ENCODE measurements at regions not wholly inside any gene's neighbourhood (a gene's known extent, or its start where the extent isn't known, plus 50 kb on each side); places are given as distances from the start of the nearest gene placed in this dataset.

- no peak overlapping the region for H3K4me2 ChIP-seq (ENCODE audit: low read length)
- H3F3A ChIP-seq (ENCODE audit: insufficient read depth, low read length, poor library complexity, severe bottlenecking), result no peaks in the 10 kb centered on the region
- H3K27ac ChIP-seq (ENCODE audit: low read length), result no peak overlapping the region
- H2AFZ ChIP-seq (ENCODE audit: low read depth, low read length), result no peak overlapping the region
- no peaks in the 10 kb centered on the region for H3K27me3 ChIP-seq (ENCODE audit: insufficient read depth, low read depth, low read length)
- no peak overlapping the region for H3K4me3 ChIP-seq (ENCODE audit: low read length)
- TF ChIP-seq MXI1 (conservative IDR thresholded peaks at IDR 0.05; ENCODE audit: poor library complexity, severe bottlenecking), result no peak
- TF ChIP-seq SMC3 (conservative IDR thresholded peaks at IDR 0.05; ENCODE audit: poor library complexity), result no peak
- TF ChIP-seq EZH2 (IDR thresholded peaks at IDR 0.05; ENCODE audit: borderline replicate concordance, insufficient read depth, low read length, poor library complexity, severe bottlenecking), result no peak
- no peak for TF ChIP-seq POLR2AphosphoS5 (IDR thresholded peaks at IDR 0.05)
- no peak for TF ChIP-seq EP300 (conservative IDR thresholded peaks at IDR 0.05; ENCODE audit: poor library complexity, severe bottlenecking)
- TF ChIP-seq REST (IDR thresholded peaks at IDR 0.05; ENCODE audit: borderline replicate concordance), result no peak
- TF ChIP-seq TAF1 (IDR thresholded peaks at IDR 0.05; ENCODE audit: low read depth), result no peak
- TF ChIP-seq RAD21 (conservative IDR thresholded peaks at IDR 0.05), result no peak
- TF ChIP-seq, protein P1, sequence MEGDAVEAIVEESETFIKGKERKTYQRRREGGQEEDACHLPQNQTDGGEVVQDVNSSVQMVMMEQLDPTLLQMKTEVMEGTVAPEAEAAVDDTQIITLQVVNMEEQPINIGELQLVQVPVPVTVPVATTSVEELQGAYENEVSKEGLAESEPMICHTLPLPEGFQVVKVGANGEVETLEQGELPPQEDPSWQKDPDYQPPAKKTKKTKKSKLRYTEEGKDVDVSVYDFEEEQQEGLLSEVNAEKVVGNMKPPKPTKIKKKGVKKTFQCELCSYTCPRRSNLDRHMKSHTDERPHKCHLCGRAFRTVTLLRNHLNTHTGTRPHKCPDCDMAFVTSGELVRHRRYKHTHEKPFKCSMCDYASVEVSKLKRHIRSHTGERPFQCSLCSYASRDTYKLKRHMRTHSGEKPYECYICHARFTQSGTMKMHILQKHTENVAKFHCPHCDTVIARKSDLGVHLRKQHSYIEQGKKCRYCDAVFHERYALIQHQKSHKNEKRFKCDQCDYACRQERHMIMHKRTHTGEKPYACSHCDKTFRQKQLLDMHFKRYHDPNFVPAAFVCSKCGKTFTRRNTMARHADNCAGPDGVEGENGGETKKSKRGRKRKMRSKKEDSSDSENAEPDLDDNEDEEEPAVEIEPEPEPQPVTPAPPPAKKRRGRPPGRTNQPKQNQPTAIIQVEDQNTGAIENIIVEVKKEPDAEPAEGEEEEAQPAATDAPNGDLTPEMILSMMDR (IDR thresholded peaks at IDR 0.05; ENCODE audit: poor library complexity, severe bottlenecking), result no peak
- no peaks in the 10 kb centered on the region for H3K9me2 ChIP-seq (ENCODE audit: insufficient read depth, low read length)
- H3K9ac ChIP-seq (ENCODE audit: low read length), result no peak overlapping the region
- no peaks in the 10 kb centered on the region for H4K20me1 ChIP-seq (ENCODE audit: insufficient read depth)
- no peaks in the 10 kb centered on the region for H3K79me2 ChIP-seq (replicated peaks; ENCODE audit: insufficient read depth, low read length)
- H3K36me3 ChIP-seq (ENCODE audit: insufficient read depth, low read length), result no peaks in the 10 kb centered on the region
- no peaks in the 10 kb centered on the region for H3K9me3 ChIP-seq (ENCODE audit: low read length)
Observed at GRCh38 chr12:115230606-115231005, 546.6 kb upstream of the TBX3 start.

DNA sequence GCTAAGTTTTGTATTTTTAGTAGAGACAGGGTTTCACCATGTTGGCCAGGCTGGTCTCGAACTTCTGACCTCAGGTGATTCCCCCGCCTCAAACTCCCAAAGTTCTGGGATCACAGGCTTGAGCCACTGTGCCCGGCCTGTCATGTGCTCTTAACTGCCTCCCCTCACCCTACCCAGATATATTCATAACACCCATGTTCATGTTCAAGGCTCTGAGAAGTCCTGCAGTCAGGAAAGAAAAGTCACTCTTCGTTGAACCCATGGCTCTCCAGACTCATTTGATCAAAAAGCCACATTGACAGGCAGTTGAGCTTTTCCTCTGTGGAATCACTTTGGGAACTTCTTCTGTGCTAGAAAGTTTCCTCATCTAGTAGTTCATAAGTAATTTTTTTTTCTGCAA is 545.5 kb upstream of the TBX3 start:
- H4K20me1 ChIP-seq (ENCODE audit: insufficient read depth), result no peaks in the 10 kb centered on the region
- H3K9me2 ChIP-seq (ENCODE audit: insufficient read depth, low read length), result no peaks in the 10 kb centered on the region
- TF ChIP-seq, protein P1 (IDR thresholded peaks at IDR 0.05; ENCODE audit: poor library complexity, severe bottlenecking), result no peak
- TF ChIP-seq RAD21 (conservative IDR thresholded peaks at IDR 0.05), result no peak
- no peak for TF ChIP-seq POLR2AphosphoS5 (IDR thresholded peaks at IDR 0.05)
- no peak for TF ChIP-seq TAF1 (IDR thresholded peaks at IDR 0.05; ENCODE audit: low read depth)
- no peaks in the 10 kb centered on the region for H3K27me3 ChIP-seq (ENCODE audit: insufficient read depth, low read depth, low read length)
- no peak overlapping the region for H3K4me3 ChIP-seq (ENCODE audit: low read length)
- no peak overlapping the region for H2AFZ ChIP-seq (ENCODE audit: low read depth, low read length)
- no peaks in the 10 kb centered on the region for H3K79me2 ChIP-seq (replicated peaks; ENCODE audit: insufficient read depth, low read length)
- no peak overlapping the region for H3K9ac ChIP-seq (ENCODE audit: low read length)
- no peaks in the 10 kb centered on the region for H3K9me3 ChIP-seq (ENCODE audit: low read length)
- H3K4me2 ChIP-seq (ENCODE audit: low read length), result no peak overlapping the region
- H3K36me3 ChIP-seq (ENCODE audit: insufficient read depth, low read length), result no peaks in the 10 kb centered on the region
- H3K27ac ChIP-seq (ENCODE audit: low read length), result no peak overlapping the region
- no peaks in the 10 kb centered on the region for H3F3A ChIP-seq (ENCODE audit: insufficient read depth, low read length, poor library complexity, severe bottlenecking)
